PC-3 (cell line): ENCODE measurements at regions not wholly inside any gene's neighbourhood (a gene's known extent, or its start where the extent isn't known, plus 50 kb on each side); places are given as distances from the start of the nearest gene placed in this dataset.

Experiments used
- EZH2 ChIP-seq: fragments of 300-600 bp; sonication (generic); IDR thresholded peaks from one replicate; pipeline ENCODE4 v1.6.1; 2017; ENCODE audit warnings: antibody characterized with exemption, mild to moderate bottlenecking, low read length; ENCODE audit not compliant: unreplicated experiment
- TF ChIP-seq, protein P1 (sequence below): fragments of 300-600 bp; sonication (generic); conservative IDR thresholded peaks from 2 replicates; pipeline ENCODE4 v1.5.1; 2017; ENCODE audit warnings: antibody characterized with exemption, low read depth, mild to moderate bottlenecking, low read length

DNA sequence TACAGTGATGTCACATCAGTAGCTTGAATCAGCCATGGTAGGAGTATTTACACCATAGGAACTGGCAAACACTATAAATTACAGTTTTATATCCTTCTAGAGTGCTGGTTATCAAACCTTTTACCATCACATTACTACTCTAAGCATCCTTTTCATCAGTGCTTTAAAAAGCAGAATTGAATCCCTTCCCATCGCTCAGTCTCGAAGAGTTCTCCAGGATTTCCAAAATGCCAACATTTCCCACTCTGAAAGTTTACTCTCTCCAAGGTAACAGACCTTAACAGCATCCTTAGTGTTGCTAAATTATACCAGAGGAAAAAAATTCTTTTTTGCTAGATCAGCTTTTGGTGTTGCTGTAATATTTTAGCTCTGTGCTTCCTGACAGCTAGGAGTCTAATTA, 209.4 kb upstream of the USP15 start:
- TF ChIP-seq, protein P1, sequence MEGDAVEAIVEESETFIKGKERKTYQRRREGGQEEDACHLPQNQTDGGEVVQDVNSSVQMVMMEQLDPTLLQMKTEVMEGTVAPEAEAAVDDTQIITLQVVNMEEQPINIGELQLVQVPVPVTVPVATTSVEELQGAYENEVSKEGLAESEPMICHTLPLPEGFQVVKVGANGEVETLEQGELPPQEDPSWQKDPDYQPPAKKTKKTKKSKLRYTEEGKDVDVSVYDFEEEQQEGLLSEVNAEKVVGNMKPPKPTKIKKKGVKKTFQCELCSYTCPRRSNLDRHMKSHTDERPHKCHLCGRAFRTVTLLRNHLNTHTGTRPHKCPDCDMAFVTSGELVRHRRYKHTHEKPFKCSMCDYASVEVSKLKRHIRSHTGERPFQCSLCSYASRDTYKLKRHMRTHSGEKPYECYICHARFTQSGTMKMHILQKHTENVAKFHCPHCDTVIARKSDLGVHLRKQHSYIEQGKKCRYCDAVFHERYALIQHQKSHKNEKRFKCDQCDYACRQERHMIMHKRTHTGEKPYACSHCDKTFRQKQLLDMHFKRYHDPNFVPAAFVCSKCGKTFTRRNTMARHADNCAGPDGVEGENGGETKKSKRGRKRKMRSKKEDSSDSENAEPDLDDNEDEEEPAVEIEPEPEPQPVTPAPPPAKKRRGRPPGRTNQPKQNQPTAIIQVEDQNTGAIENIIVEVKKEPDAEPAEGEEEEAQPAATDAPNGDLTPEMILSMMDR: no peak
- TF ChIP-seq EZH2: no peak
